ENCODE measurements at regions not wholly inside any gene's neighbourhood (a gene's known extent, or its start where the extent isn't known, plus 50 kb on each side); places are given as distances from the start of the nearest gene placed in this dataset.

GRCh38 chr10:128697437-128697836 is 571.2 kb upstream of the MKI67 start:
- no peak overlapping the region for H3K9ac ChIP-seq (ENCODE audit: low read length)
- H3K4me3 ChIP-seq (ENCODE audit: low read length) = no peak overlapping the region
- no peaks in the 10 kb centered on the region for H3F3A ChIP-seq (ENCODE audit: insufficient read depth, low read length, poor library complexity, severe bottlenecking)
- H3K9me3 ChIP-seq (ENCODE audit: low read length) = no peaks in the 10 kb centered on the region
- H3K4me2 ChIP-seq (ENCODE audit: low read length) = no peak overlapping the region
- no peak for TF ChIP-seq CTCF (IDR thresholded peaks at IDR 0.05; ENCODE audit: poor library complexity, severe bottlenecking)
- TF ChIP-seq SMC3 (conservative IDR thresholded peaks at IDR 0.05; ENCODE audit: poor library complexity) = no peak
- no peak for TF ChIP-seq EZH2 (IDR thresholded peaks at IDR 0.05; ENCODE audit: borderline replicate concordance, insufficient read depth, low read length, poor library complexity, severe bottlenecking)
- TF ChIP-seq, protein P1, sequence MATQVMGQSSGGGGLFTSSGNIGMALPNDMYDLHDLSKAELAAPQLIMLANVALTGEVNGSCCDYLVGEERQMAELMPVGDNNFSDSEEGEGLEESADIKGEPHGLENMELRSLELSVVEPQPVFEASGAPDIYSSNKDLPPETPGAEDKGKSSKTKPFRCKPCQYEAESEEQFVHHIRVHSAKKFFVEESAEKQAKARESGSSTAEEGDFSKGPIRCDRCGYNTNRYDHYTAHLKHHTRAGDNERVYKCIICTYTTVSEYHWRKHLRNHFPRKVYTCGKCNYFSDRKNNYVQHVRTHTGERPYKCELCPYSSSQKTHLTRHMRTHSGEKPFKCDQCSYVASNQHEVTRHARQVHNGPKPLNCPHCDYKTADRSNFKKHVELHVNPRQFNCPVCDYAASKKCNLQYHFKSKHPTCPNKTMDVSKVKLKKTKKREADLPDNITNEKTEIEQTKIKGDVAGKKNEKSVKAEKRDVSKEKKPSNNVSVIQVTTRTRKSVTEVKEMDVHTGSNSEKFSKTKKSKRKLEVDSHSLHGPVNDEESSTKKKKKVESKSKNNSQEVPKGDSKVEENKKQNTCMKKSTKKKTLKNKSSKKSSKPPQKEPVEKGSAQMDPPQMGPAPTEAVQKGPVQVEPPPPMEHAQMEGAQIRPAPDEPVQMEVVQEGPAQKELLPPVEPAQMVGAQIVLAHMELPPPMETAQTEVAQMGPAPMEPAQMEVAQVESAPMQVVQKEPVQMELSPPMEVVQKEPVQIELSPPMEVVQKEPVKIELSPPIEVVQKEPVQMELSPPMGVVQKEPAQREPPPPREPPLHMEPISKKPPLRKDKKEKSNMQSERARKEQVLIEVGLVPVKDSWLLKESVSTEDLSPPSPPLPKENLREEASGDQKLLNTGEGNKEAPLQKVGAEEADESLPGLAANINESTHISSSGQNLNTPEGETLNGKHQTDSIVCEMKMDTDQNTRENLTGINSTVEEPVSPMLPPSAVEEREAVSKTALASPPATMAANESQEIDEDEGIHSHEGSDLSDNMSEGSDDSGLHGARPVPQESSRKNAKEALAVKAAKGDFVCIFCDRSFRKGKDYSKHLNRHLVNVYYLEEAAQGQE (IDR thresholded peaks at IDR 0.05; ENCODE audit: borderline replicate concordance) = no peak
- no peak for TF ChIP-seq POLR2AphosphoS5 (IDR thresholded peaks at IDR 0.05)
- H3K9me2 ChIP-seq (ENCODE audit: insufficient read depth, low read length) = no peaks in the 10 kb centered on the region
- no peak overlapping the region for H2AFZ ChIP-seq (ENCODE audit: low read depth, low read length)
- no peaks in the 10 kb centered on the region for H3K36me3 ChIP-seq (ENCODE audit: insufficient read depth, low read length)
- no peak overlapping the region for H3K27ac ChIP-seq (ENCODE audit: low read length)
- no peaks in the 10 kb centered on the region for H3K79me2 ChIP-seq (replicated peaks; ENCODE audit: insufficient read depth, low read length)
- peaks cover 5% of the 10 kb centered on the region for H3K27me3 ChIP-seq (ENCODE audit: insufficient read depth, low read depth, low read length)
- no peaks in the 10 kb centered on the region for H4K20me1 ChIP-seq (ENCODE audit: insufficient read depth)

- no peaks in the 10 kb centered on the region for H3F3A ChIP-seq (ENCODE audit: insufficient read depth, low read length, poor library complexity, severe bottlenecking)
- no peak overlapping the region for H3K4me3 ChIP-seq (ENCODE audit: low read length)
- H3K79me2 ChIP-seq (replicated peaks; ENCODE audit: insufficient read depth, low read length) = no peaks in the 10 kb centered on the region
- peaks cover 8% of the 10 kb centered on the region for H3K27me3 ChIP-seq (ENCODE audit: insufficient read depth, low read depth, low read length)
- H3K9me2 ChIP-seq (ENCODE audit: insufficient read depth, low read length) = no peaks in the 10 kb centered on the region
- no peak overlapping the region for H3K9ac ChIP-seq (ENCODE audit: low read length)
- H3K4me2 ChIP-seq (ENCODE audit: low read length) = no peak overlapping the region
- H3K9me3 ChIP-seq (ENCODE audit: low read length) = no peaks in the 10 kb centered on the region
- no peak overlapping the region for H2AFZ ChIP-seq (ENCODE audit: low read depth, low read length)
- no peak for TF ChIP-seq MXI1 (conservative IDR thresholded peaks at IDR 0.05; ENCODE audit: poor library complexity, severe bottlenecking)
- TF ChIP-seq RAD21 (conservative IDR thresholded peaks at IDR 0.05) = no peak
- TF ChIP-seq SMC3 (conservative IDR thresholded peaks at IDR 0.05; ENCODE audit: poor library complexity) = no peak
- TF ChIP-seq EZH2 (IDR thresholded peaks at IDR 0.05; ENCODE audit: borderline replicate concordance, insufficient read depth, low read length, poor library complexity, severe bottlenecking) = no peak
- no peak for TF ChIP-seq POLR2AphosphoS5 (IDR thresholded peaks at IDR 0.05)
- no peak for TF ChIP-seq EP300 (conservative IDR thresholded peaks at IDR 0.05; ENCODE audit: poor library complexity, severe bottlenecking)
- no peak for TF ChIP-seq CTCF (IDR thresholded peaks at IDR 0.05; ENCODE audit: poor library complexity, severe bottlenecking)
- TF ChIP-seq TAF1 (IDR thresholded peaks at IDR 0.05; ENCODE audit: low read depth) = no peak
- TF ChIP-seq, protein P1 (IDR thresholded peaks at IDR 0.05; ENCODE audit: borderline replicate concordance) = no peak
- H4K20me1 ChIP-seq (ENCODE audit: insufficient read depth) = no peaks in the 10 kb centered on the region
- H3K27ac ChIP-seq (ENCODE audit: low read length) = no peak overlapping the region
- no peaks in the 10 kb centered on the region for H3K36me3 ChIP-seq (ENCODE audit: insufficient read depth, low read length)
Measured at GRCh38 chr10:128701381-128701780, 575.2 kb upstream of the MKI67 start.
